Adipocyte (in vitro differentiated cells): ENCODE measurements at regions not wholly inside any gene's neighbourhood (a gene's known extent, or its start where the extent isn't known, plus 50 kb on each side); places are given as distances from the start of the nearest gene placed in this dataset.

Experiments
- DNase-seq: peaks from one replicate; pipeline ENCODE4 v3.0.0-alpha.2; 2015; ENCODE audit warnings: low read depth
- H3K27me3 ChIP-seq: replicated peaks from 2 replicates; pipeline ENCODE4 v1.7.0; 2013; ENCODE audit warnings: mild to moderate bottlenecking, low read length, moderate library complexity; ENCODE audit not compliant: control insufficient read depth, insufficient read depth
- H3K36me3 ChIP-seq: 2 replicates; pipeline ENCODE4 v1.7.0; 2013; ENCODE audit warnings: low read length, mild to moderate bottlenecking, moderate library complexity; ENCODE audit not compliant: control insufficient read depth, insufficient read depth, severe bottlenecking
- H3K4me1 ChIP-seq: 2 replicates; pipeline ENCODE4 v1.7.0; 2013; ENCODE audit warnings: mild to moderate bottlenecking, low read length, moderate library complexity; ENCODE audit not compliant: control insufficient read depth, insufficient read depth
- H3K4me3 ChIP-seq: 2 replicates; pipeline ENCODE4 v1.7.0; 2013; ENCODE audit warnings: mild to moderate bottlenecking, low read length, moderate library complexity
- H3K9ac ChIP-seq: 2 replicates; pipeline ENCODE4 v1.7.0; 2013; ENCODE audit warnings: mild to moderate bottlenecking, low read length, moderate library complexity
- H3K9me3 ChIP-seq: 2 replicates; pipeline ENCODE4 v1.7.0; 2013; ENCODE audit warnings: mild to moderate bottlenecking, low read length, moderate library complexity; ENCODE audit not compliant: control insufficient read depth

DNA sequence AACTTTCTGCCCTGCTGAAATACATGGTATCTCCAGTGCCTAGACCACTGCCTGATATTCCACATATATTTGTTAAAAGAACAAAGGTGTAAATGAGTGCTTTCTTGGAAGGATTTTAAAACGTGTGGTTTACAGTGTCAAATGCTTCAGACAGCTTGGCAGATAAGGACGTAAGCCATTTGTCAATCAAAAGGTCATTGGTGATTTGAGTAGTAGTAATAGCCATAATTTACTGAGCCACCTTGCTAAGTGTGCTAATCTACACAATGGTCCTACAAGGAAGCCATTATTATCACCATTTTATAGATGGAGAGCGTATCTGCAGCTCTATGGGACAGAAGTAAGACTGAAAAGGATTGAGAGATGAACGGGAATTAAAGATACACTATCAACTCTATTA is 186.8 kb upstream of the MPPED2 start:
- Histone ChIP-seq H3K36me3 (no peaks in the 10 kb centered on the region), H3K9me3 (no peaks in the 10 kb centered on the region), H3K27me3 (peaks cover 9% of the 10 kb centered on the region), H3K4me3 (no peak overlapping the region), H3K4me1 (no peaks in the 10 kb centered on the region), H3K9ac (no peak overlapping the region)
- DNase-seq = no peak

DNA sequence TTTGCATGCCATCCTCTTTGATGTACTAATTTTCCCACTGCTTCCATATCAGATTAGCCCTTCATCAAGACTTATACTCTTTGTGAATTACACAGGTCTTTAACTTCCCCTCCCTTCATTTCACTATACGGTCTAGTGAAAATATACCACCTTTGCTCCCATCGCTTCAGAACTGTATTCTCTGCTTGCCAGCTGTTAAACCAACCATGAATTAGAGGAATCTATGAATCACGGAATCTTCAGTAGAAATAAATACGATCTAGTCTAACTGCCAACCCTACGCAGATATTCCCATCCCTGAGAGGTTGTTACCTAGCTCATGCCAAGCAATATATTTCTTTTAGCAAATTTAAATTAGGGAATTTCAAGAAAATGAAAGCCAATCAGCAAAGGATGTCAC is 177.8 kb upstream of the MPPED2 start:
- Histone ChIP-seq H3K36me3 (no peaks in the 10 kb centered on the region), H3K4me1 (no peaks in the 10 kb centered on the region), H3K9me3 (peaks cover 18% of the 10 kb centered on the region), H3K9ac (no peak overlapping the region), H3K27me3 (no peaks in the 10 kb centered on the region), H3K4me3 (no peak overlapping the region)
- DNase-seq = no peak

DNA sequence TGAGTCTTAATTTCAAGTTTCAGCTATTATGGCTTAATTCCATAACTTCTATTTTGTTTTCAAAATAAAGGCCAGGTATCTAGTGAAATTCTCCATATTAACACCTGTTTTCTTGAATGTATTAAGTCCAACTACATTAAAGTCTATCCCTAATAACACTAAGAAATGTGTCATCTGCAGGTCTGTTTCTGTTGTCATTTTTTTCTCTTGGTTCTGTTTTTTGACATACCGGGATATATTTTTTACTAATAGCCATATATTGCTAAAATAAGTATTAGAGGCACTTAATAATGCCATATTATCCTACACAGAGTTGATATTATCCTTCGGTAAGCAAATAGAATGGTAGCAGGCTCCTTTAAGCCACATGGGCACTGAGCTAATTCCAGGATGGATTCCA is 176.0 kb upstream of the MPPED2 start:
- DNase-seq = no peak
- Histone ChIP-seq H3K9ac (no peak overlapping the region), H3K9me3 (peaks cover 18% of the 10 kb centered on the region), H3K27me3 (no peaks in the 10 kb centered on the region), H3K36me3 (no peaks in the 10 kb centered on the region), H3K4me1 (no peaks in the 10 kb centered on the region), H3K4me3 (no peak overlapping the region)

DNA sequence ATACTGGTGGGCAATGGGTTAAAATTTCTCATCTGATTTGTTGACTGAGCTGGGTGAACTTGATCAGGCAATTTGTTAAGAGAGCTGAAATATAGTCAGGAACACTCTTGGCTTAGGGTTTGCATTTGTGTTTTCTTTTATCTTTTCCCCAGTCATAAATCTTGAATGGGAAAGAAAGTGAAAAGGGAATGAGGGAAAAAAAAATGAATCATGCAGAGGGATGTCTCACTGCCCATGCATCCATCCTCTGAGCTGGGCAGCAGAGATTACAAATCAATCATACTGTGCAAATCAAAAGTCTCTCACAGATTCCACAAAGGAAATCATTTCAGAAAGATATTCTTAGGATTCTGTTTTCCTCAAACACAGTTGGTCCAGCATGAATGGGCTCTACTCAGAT is 174.2 kb upstream of the MPPED2 start:
- Histone ChIP-seq H3K4me3 (no peak overlapping the region), H3K4me1 (no peaks in the 10 kb centered on the region), H3K9ac (no peak overlapping the region), H3K9me3 (peaks cover 18% of the 10 kb centered on the region), H3K27me3 (no peaks in the 10 kb centered on the region), H3K36me3 (no peaks in the 10 kb centered on the region)
- DNase-seq = no peak

DNA sequence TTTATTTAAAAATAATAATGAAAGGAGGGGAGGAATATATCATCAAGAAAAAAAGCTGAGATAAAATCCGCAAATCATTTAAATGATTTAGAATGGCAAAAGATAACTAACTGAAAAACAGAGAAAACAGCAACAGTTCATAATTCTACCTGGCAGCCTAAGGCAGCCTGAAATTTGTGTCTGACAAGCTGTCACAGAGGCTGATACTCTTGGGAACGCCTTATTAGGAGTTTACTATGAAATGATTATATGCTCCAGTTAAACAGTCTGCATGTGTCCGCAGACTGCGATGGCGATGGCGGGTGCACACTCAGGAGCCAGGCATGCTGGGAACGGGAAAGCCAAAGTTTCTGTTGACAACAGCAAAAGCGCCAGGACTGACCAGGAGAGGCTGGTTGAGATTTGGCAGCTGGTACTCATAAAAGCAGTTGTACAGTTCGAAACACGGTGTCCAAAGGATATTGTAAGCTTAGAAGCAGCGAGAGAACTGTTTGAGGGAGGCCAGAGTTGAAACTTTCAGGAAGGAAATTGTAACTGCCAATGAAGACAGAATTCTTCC is 172.9 kb upstream of the MPPED2 start:
- H3K27me3 ChIP-seq = no peaks in the 10 kb centered on the region
- H3K9ac ChIP-seq = no peak overlapping the region
- no peaks in the 10 kb centered on the region for H3K36me3 ChIP-seq
- DNase-seq = no peak
- H3K4me1 ChIP-seq = no peaks in the 10 kb centered on the region
- H3K9me3 ChIP-seq = peaks cover 18% of the 10 kb centered on the region
- H3K4me3 ChIP-seq = no peak overlapping the region

DNA sequence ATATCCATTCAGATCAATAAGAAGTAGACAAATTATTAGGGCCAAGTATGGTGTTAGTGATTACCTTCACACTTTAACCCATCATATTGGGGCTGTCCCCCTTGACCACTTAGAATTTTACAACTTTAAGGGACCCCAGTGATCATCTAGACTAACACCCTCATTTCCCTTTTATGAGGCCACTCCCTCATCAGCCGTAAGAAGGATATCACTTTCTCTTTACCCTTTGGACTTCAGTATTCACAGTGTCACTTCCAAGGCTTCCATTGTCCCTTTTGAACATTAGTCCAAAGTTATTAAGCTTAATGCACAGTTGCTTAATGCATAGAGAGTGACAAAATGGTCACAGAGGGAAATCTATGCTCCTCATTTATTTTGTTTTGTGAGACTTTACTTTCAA is 172.4 kb upstream of the MPPED2 start:
- Histone ChIP-seq H3K4me3 (no peak overlapping the region), H3K4me1 (no peaks in the 10 kb centered on the region), H3K9ac (no peak overlapping the region), H3K9me3 (peaks cover 18% of the 10 kb centered on the region), H3K36me3 (no peaks in the 10 kb centered on the region), H3K27me3 (no peaks in the 10 kb centered on the region)
- no peak for DNase-seq

DNA sequence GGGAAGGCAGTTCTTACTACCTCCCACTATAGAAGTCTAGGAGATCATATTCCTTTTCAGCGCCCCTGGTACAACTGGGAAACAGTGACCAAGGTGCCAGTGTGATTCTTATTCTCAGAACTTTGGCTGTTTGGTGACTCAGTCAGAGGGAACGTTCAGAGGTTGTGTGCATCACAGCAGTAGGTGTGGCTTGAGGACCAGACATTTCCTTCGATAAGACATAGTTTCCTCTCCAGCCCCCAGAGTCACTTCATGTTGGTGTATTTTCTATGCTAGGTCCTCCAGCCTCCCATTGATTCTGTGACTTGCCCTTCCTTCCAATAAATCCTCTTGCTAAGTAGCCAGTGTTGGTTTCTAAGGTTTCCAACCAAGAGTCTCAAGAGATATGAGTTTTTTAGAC is 171.9 kb upstream of the MPPED2 start:
- no peak for DNase-seq
- Histone ChIP-seq H3K27me3 (no peaks in the 10 kb centered on the region), H3K4me1 (no peaks in the 10 kb centered on the region), H3K9me3 (peaks cover 15% of the 10 kb centered on the region), H3K36me3 (no peaks in the 10 kb centered on the region), H3K4me3 (no peak overlapping the region), H3K9ac (no peak overlapping the region)

DNA sequence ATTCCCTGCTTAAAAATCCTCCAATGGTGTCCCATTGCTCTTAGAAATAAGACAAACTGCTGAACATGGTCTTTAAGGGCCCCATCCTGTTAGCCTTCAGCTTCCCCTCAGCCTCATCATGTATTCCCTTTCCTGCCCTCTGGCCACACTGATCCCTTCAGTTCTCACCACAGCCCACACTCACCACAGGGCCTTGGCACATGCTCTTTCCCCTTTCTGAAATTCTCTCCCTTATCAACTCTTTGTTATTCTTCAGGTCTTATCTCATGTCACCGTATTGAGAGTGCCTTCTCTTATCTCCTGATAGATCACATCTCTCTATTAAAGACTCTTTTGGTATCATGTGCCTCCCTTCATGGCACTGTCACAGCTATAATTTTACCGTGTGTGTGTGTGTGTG is 167.8 kb upstream of the MPPED2 start:
- H3K4me1 ChIP-seq = no peaks in the 10 kb centered on the region
- peaks cover 3% of the 10 kb centered on the region for H3K27me3 ChIP-seq
- H3K9ac ChIP-seq = no peak overlapping the region
- no peak for DNase-seq
- no peaks in the 10 kb centered on the region for H3K36me3 ChIP-seq
- H3K4me3 ChIP-seq = no peak overlapping the region
- no peaks in the 10 kb centered on the region for H3K9me3 ChIP-seq

DNA sequence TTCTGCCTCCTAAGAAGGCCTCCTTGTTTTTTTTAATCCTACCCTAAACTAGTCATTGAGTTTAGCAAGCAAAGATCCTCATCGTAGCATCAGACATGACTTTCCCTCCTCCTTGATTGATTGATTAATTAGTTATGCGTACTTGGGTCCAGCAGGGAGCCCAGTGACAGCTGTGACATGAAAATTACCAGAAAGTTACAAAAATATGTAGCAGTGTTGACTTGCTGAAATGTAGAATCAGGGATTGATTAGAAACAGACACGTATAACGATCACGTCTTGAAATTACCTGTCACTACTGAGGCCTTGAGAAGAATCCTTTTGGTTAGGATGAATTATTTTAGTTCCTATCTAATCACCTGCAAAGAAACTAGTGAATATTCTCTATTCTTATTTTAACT is 167.4 kb upstream of the MPPED2 start:
- no peaks in the 10 kb centered on the region for H3K4me1 ChIP-seq
- H3K27me3 ChIP-seq = peaks cover 3% of the 10 kb centered on the region
- H3K4me3 ChIP-seq = no peak overlapping the region
- no peak overlapping the region for H3K9ac ChIP-seq
- no peaks in the 10 kb centered on the region for H3K9me3 ChIP-seq
- no peak for DNase-seq
- no peaks in the 10 kb centered on the region for H3K36me3 ChIP-seq

DNA sequence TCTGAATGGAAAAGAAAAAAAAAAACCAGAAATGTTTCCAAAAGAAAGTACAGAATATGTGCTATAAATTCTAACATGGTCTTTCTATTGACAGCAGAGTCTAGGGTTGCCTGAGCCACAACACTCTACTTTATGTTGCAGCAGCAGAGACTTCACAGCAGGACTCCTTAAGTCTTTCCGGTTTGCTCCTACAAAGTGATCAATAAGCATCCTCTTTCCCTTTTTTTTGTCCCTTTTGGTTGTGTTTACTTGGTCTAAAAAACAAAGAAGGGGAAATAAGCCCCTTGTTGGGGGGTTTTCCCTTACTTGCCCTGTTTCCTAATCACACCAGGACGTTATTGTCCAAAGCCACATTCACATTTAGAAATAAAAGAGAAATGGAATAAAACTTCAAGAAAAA is 163.1 kb upstream of the MPPED2 start:
- no peak overlapping the region for H3K4me3 ChIP-seq
- H3K9me3 ChIP-seq = peaks cover 3% of the 10 kb centered on the region
- no peaks in the 10 kb centered on the region for H3K4me1 ChIP-seq
- no peaks in the 10 kb centered on the region for H3K36me3 ChIP-seq
- peaks cover 3% of the 10 kb centered on the region for H3K27me3 ChIP-seq
- DNase-seq = no peak
- no peak overlapping the region for H3K9ac ChIP-seq

DNA sequence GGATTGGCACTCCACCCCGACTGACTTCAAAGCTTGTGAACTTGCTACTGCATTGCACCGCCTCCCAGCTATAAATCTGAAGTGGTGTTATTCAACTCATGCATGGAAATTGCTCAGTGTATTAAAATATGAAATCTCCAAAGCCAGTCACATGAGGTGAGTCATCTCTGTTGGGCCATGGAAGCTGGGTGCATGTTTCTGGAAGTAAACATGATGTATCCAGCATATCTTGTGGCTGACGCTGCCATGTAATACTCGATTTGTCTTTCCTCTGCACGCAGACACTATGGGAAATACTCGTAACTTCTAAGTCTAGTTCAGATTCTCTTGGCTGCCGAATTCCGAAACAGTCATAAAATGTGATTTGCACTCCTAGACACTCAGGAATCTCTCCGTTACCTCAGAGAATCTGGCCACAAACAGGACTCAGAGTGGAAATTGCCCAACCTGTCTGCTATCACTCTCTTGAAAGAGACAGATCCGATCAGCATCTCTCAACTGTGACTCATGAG is 154.9 kb upstream of the MPPED2 start:
- no peaks in the 10 kb centered on the region for H3K4me1 ChIP-seq
- no peaks in the 10 kb centered on the region for H3K9me3 ChIP-seq
- H3K36me3 ChIP-seq = no peaks in the 10 kb centered on the region
- H3K4me3 ChIP-seq = peak overlapping the region; percentile 38
- no peaks in the 10 kb centered on the region for H3K27me3 ChIP-seq
- DNase-seq = no peak
- no peak overlapping the region for H3K9ac ChIP-seq

DNA sequence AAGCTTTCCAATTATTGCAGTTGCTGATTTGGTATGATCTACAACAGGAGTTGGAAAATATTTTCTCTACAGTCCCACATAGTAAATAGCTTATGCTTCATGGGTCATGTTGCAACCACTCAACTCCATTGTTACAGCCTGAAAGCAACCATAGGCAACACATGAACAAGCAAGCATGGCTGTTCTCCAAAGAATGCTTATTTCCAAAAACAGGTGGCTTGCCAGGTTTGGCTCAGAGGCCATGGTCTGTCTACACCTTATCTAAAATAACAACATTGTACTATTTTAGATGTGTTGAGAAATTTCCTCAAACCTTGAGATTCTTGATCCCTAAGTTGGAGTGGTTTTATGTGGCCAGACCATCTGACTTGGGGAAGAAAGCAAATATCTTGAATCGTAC is 153.9 kb upstream of the MPPED2 start:
- Histone ChIP-seq H3K36me3 (no peaks in the 10 kb centered on the region), H3K4me3 (no peak overlapping the region), H3K9ac (no peak overlapping the region), H3K4me1 (no peaks in the 10 kb centered on the region), H3K27me3 (no peaks in the 10 kb centered on the region), H3K9me3 (no peaks in the 10 kb centered on the region)
- DNase-seq = no peak
